H1 (cell line): ENCODE measurements at regions not wholly inside any gene's neighbourhood (a gene's known extent, or its start where the extent isn't known, plus 50 kb on each side); places are given as distances from the start of the nearest gene placed in this dataset.

ENCODE experiments used
- BACH1 ChIP-seq: IDR thresholded peaks from 2 replicates; pipeline ENCODE4 v1.6.1; 2012; ENCODE audit warnings: low read length, improper control_type of control experiment
- CBX5 ChIP-seq: fragments of 300-800, 300-1000 bp; sonication (generic); IDR thresholded peaks from 2 replicates; pipeline ENCODE4 v1.7.1; 2016; ENCODE audit warnings: antibody characterized with exemption, low read length, low read depth
- CTCF ChIP-seq, 3 experiments: IDR thresholded peaks; 1 replicate in 2 of 3; 2 replicates in 1 of 3; pipeline versions ENCODE4 v1.5.1 to v1.6.1; 2011; ENCODE audit warnings: low read length in 3 of 3, mild to moderate bottlenecking in 3 of 3, inconsistent platforms in 2 of 3, low read depth in 1 of 3, moderate library complexity in 1 of 3; ENCODE audit not compliant: insufficient read depth in 1 of 3; ENCODE audit errors: control extremely low read depth in 1 of 3
- EGR1 ChIP-seq: IDR thresholded peaks from 2 replicates; pipeline ENCODE4 v1.6.1; 2011; ENCODE audit warnings: low read depth, low read length, borderline replicate concordance
- EP300 ChIP-seq, 2 experiments: IDR thresholded peaks; 1 replicate in 1 of 2; 2 replicates in 1 of 2; pipeline ENCODE4 v1.6.1; 2011 to 2012; ENCODE audit warnings: low read depth in 2 of 2, low read length in 2 of 2, mild to moderate bottlenecking in 2 of 2, borderline replicate concordance in 1 of 2, inconsistent platforms in 1 of 2, moderate library complexity in 1 of 2
- HDAC6 ChIP-seq: IDR thresholded peaks from one replicate; pipeline ENCODE4 v1.7.1; 2012; ENCODE audit warnings: low read depth, mild to moderate bottlenecking, inconsistent platforms, low read length, moderate library complexity
- NRF1 ChIP-seq: IDR thresholded peaks from 2 replicates; pipeline ENCODE4 v1.6.1; 2011; ENCODE audit warnings: mild to moderate bottlenecking, low read depth, low read length, improper control_type of control experiment
- POLR2A ChIP-seq, 2 experiments: IDR thresholded peaks; 1 replicate in 1 of 2; 2 replicates in 1 of 2; pipeline ENCODE4 v1.6.1; 2011; ENCODE audit warnings: low read depth in 2 of 2, low read length in 2 of 2, mild to moderate bottlenecking in 2 of 2; ENCODE audit errors: control extremely low read depth in 1 of 2
- RFX5 ChIP-seq: IDR thresholded peaks from 2 replicates; pipeline ENCODE4 v1.6.1; 2011; ENCODE audit warnings: low read depth, low read length, improper control_type of control experiment, borderline replicate concordance

DNA sequence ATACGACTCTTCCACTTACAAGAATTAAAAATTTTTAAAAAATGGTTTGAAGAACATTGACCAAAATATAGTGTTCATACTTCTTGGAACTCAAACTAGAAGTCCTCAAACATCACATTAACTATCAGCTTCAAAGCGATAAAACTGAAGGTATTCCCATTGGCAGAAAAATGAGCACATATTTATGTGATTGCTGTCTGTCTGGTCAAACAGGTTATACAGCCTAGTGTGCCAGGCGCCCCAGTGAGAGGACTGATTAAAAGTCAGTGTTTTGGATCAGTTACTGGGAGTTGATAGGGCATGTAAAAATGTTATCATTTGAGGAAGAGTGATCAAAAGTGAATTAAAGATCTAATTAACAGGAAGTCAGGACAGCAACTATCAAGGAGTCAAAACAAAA is 738.8 kb downstream of the HDGFL1 start:
- TF ChIP-seq CTCF (IDR thresholded peaks at IDR 0.05; ENCODE audit: control extremely low read depth in 1 of 3, insufficient read depth in 1 of 3, low read depth in 1 of 3, low read length in 3 of 3) = no peak
- TF ChIP-seq EGR1 = no peak
- TF ChIP-seq RFX5 = no peak
- TF ChIP-seq POLR2A (IDR thresholded peaks at IDR 0.05; ENCODE audit: control extremely low read depth in 1 of 2, low read depth in 2 of 2, low read length in 2 of 2) = no peak
- TF ChIP-seq EP300 (IDR thresholded peaks at IDR 0.05; ENCODE audit: borderline replicate concordance in 1 of 2, low read depth in 2 of 2, low read length in 2 of 2) = no peak
- TF ChIP-seq NRF1 = no peak
- no peak for TF ChIP-seq BACH1
- no peak for TF ChIP-seq HDAC6
- no peak for TF ChIP-seq CBX5
